Activated B cell treated with CpG ODN at 0.5 μM for 24 hours (primary cell): ENCODE measurements at regions not wholly inside any gene's neighbourhood (a gene's known extent, or its start where the extent isn't known, plus 50 kb on each side); places are given as distances from the start of the nearest gene placed in this dataset.

Experiments
- ATAC-seq: fragments of 200-7000 bp; cut with Tn5 transposase; one replicate; pipeline ENCODE4 v1.10.0; 2021; ENCODE audit warnings: low read depth, mild to moderate bottlenecking, moderate library complexity
- CTCF ChIA-PET: fragments of 350-600 bp; sonication (Branson Sonifier 250); formaldehyde crosslinking; loops from one replicate; lab custom pipeline; 2021; ENCODE audit warnings: antibody characterized with exemption; lab: Charles Lee
- POLR2A ChIA-PET: fragments of 350-600 bp; sonication (Branson Sonifier 250); formaldehyde crosslinking; loops from one replicate; lab custom pipeline; 2021; ENCODE audit warnings: antibody characterized with exemption; lab: Charles Lee
- DNase-seq: peaks from one replicate; pipeline ENCODE4 v3.0.0; 2022
- H3K27ac Mint-ChIP-seq: one replicate; pipeline ENCODE4 v1.8.0; 2020; ENCODE audit warnings: mixed read lengths
- H3K27me3 Mint-ChIP-seq: one replicate; pipeline ENCODE4 v1.8.0; 2021; ENCODE audit warnings: mixed read lengths
- H3K36me3 Mint-ChIP-seq: one replicate; pipeline ENCODE4 v1.8.0; 2021; ENCODE audit warnings: low read depth, mixed read lengths
- H3K4me1 Mint-ChIP-seq: one replicate; pipeline ENCODE4 v1.8.0; 2021; ENCODE audit warnings: mixed read lengths
- H3K4me3 Mint-ChIP-seq: one replicate; pipeline ENCODE4 v1.8.0; 2020; ENCODE audit warnings: mild to moderate bottlenecking, mixed read lengths
- H3K9me3 Mint-ChIP-seq: one replicate; pipeline ENCODE4 v1.8.0; 2020; ENCODE audit warnings: mixed read lengths
- CTCF ChIP-seq: fragments of 200-600 bp; IDR thresholded peaks from one replicate; pipeline ENCODE4 v1.8.0; 2022; ENCODE audit warnings: antibody characterized with exemption, mild to moderate bottlenecking
- intact Hi-C: fragments of 100-400 bp; cut with micrococcal nuclease; formaldehyde crosslinking; loops from one replicate; pipeline ENCODE4 v1.15.1; 2024

GRCh38 chr3:67127254-67127653 is 129.1 kb downstream of the KBTBD8 start:
- ATAC-seq, result no peak
- H3K4me1 Mint-ChIP-seq, result no peaks in the 10 kb centered on the region
- TF ChIP-seq CTCF, result no peak
- ChIA-PET CTCF (interaction anchor here (2.2 kb wide), 1 partner anchor 13 kb away, joined by 7 read pairs; no protein-coding TSS in a partner anchor), POLR2A (no interaction called here)
- peaks cover 6% of the 10 kb centered on the region for H3K27me3 Mint-ChIP-seq
- no peaks in the 10 kb centered on the region for H3K36me3 Mint-ChIP-seq
- peaks cover 9% of the 10 kb centered on the region for H3K9me3 Mint-ChIP-seq
- intact Hi-C loops, result no loop called here
- H3K27ac Mint-ChIP-seq, result no peak overlapping the region
- no peak for DNase-seq
- H3K4me3 Mint-ChIP-seq, result no peak overlapping the region

GRCh38 chr3:67142432-67142831 is 144.3 kb downstream of the KBTBD8 start:
- Mint-ChIP-seq H3K4me3 (no peak overlapping the region), H3K27ac (no peak overlapping the region), H3K27me3 (peaks cover 12% of the 10 kb centered on the region), H3K9me3 (peaks cover 10% of the 10 kb centered on the region), H3K4me1 (no peaks in the 10 kb centered on the region), H3K36me3 (no peaks in the 10 kb centered on the region)
- POLR2A ChIA-PET, result no interaction called here
- TF ChIP-seq CTCF, result no peak
- CTCF ChIA-PET, result no interaction called here
- ATAC-seq, result no peak
- intact Hi-C loops, result no loop called here
- no peak for DNase-seq

GRCh38 chr3:67145738-67146137 is 147.6 kb downstream of the KBTBD8 start:
- ATAC-seq (no peak), DNase-seq (no peak)
- Mint-ChIP-seq H3K4me1 (no peaks in the 10 kb centered on the region), H3K9me3 (peaks cover 3% of the 10 kb centered on the region), H3K36me3 (no peaks in the 10 kb centered on the region), H3K4me3 (no peak overlapping the region), H3K27ac (no peak overlapping the region), H3K27me3 (peaks cover 7% of the 10 kb centered on the region)
- ChIA-PET CTCF (interaction anchor here (1.2 kb wide), 1 partner anchor 32 kb away, joined by 3 read pairs; no protein-coding TSS in a partner anchor), POLR2A (no interaction called here)
- no peak for TF ChIP-seq CTCF
- intact Hi-C loops, result no loop called here

- intact Hi-C loops, result no loop called here
- H3K4me3 Mint-ChIP-seq, result no peak overlapping the region
- no peak overlapping the region for H3K27ac Mint-ChIP-seq
- POLR2A ChIA-PET, result no interaction called here
- peaks cover 12% of the 10 kb centered on the region for H3K9me3 Mint-ChIP-seq
- no peak for TF ChIP-seq CTCF
- no peaks in the 10 kb centered on the region for H3K4me1 Mint-ChIP-seq
- H3K36me3 Mint-ChIP-seq, result no peaks in the 10 kb centered on the region
- ATAC-seq, result no peak
- H3K27me3 Mint-ChIP-seq, result no peaks in the 10 kb centered on the region
- no peak for DNase-seq
- CTCF ChIA-PET, result no interaction called here
These were observed 156.3 kb downstream of the KBTBD8 start for GRCh38 chr3:67154429-67154828.

- peaks cover 3% of the 10 kb centered on the region for H3K27me3 Mint-ChIP-seq
- no peak for TF ChIP-seq CTCF
- H3K4me1 Mint-ChIP-seq, result no peaks in the 10 kb centered on the region
- no peaks in the 10 kb centered on the region for H3K9me3 Mint-ChIP-seq
- H3K27ac Mint-ChIP-seq, result no peak overlapping the region
- ChIA-PET POLR2A (no interaction called here), CTCF (no interaction called here)
- intact Hi-C loops, result no loop called here
- no peaks in the 10 kb centered on the region for H3K36me3 Mint-ChIP-seq
- no peak overlapping the region for H3K4me3 Mint-ChIP-seq
- DNase-seq (no peak), ATAC-seq (no peak)
These were observed 169.4 kb downstream of the KBTBD8 start for GRCh38 chr3:67167481-67167880.
